ENCODE measurements at regions not wholly inside any gene's neighbourhood (a gene's known extent, or its start where the extent isn't known, plus 50 kb on each side); places are given as distances from the start of the nearest gene placed in this dataset.

DNA sequence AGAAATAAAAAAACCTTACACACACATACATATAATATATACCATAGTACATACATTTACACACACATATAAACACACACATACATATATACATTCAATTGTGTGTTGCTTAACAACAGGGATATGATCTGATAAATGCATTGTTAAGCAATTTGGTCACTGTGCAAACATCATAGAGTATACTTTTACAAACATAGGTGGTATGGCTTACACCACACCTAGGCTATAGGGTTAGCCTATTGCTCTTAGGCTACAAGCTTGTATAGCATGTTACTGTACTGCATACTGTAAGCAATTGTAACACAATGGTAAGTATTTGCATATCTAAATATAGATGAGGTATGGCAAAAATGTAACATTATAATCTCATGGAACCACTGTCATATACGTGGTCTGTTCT is 156.8 kb upstream of the ERBB4 start:
- TF ChIP-seq, protein P1, sequence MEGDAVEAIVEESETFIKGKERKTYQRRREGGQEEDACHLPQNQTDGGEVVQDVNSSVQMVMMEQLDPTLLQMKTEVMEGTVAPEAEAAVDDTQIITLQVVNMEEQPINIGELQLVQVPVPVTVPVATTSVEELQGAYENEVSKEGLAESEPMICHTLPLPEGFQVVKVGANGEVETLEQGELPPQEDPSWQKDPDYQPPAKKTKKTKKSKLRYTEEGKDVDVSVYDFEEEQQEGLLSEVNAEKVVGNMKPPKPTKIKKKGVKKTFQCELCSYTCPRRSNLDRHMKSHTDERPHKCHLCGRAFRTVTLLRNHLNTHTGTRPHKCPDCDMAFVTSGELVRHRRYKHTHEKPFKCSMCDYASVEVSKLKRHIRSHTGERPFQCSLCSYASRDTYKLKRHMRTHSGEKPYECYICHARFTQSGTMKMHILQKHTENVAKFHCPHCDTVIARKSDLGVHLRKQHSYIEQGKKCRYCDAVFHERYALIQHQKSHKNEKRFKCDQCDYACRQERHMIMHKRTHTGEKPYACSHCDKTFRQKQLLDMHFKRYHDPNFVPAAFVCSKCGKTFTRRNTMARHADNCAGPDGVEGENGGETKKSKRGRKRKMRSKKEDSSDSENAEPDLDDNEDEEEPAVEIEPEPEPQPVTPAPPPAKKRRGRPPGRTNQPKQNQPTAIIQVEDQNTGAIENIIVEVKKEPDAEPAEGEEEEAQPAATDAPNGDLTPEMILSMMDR (IDR thresholded peaks at IDR 0.05; ENCODE audit: insufficient read depth, low read length, poor library complexity, severe bottlenecking), result no peak
- no peak for DNase-seq (ENCODE audit: extremely low read depth, insufficient read length)
- H3K4me3 ChIP-seq (replicated peaks; ENCODE audit: low read depth, low read length), result no peak overlapping the region
- no peaks in the 10 kb centered on the region for H3K36me3 ChIP-seq (ENCODE audit: control insufficient read depth, insufficient read depth, low read length)
- H3K27me3 ChIP-seq (replicated peaks; ENCODE audit: control insufficient read depth, insufficient read depth, low read length), result no peaks in the 10 kb centered on the region

DNA sequence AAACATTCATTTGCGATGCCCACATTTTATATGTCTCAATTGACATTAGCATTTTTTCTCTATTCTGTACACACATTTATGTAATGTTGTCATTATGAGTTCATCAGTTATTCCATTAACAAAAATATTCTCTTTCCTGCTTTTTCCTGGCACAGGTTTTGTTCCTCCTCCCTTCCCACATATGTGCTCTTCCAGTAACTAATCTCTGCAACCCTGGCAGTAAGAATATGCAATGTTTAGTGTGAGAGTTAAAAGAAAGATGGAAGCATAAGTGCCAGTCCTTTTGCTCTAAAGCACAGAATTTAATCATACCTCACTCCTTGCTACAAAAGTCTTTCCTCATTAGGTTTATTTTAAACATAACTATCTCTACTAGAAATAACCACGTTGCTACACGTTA is 155.8 kb upstream of the ERBB4 start:
- Histone ChIP-seq H3K27me3 (replicated peaks; ENCODE audit: control insufficient read depth, insufficient read depth, low read length) (no peaks in the 10 kb centered on the region), H3K4me3 (replicated peaks; ENCODE audit: low read depth, low read length) (no peak overlapping the region), H3K36me3 (ENCODE audit: control insufficient read depth, insufficient read depth, low read length) (no peaks in the 10 kb centered on the region)
- DNase-seq (ENCODE audit: extremely low read depth, insufficient read length), result no peak
- TF ChIP-seq, protein P1 (IDR thresholded peaks at IDR 0.05; ENCODE audit: insufficient read depth, low read length, poor library complexity, severe bottlenecking), result no peak

- H3K27me3 ChIP-seq (replicated peaks; ENCODE audit: control insufficient read depth, insufficient read depth, low read length), result no peaks in the 10 kb centered on the region
- TF ChIP-seq, protein P1 (IDR thresholded peaks at IDR 0.05; ENCODE audit: insufficient read depth, low read length, poor library complexity, severe bottlenecking), result no peak
- H3K4me3 ChIP-seq (replicated peaks; ENCODE audit: low read depth, low read length), result no peak overlapping the region
- DNase-seq (ENCODE audit: extremely low read depth, insufficient read length), result no peak
- no peaks in the 10 kb centered on the region for H3K36me3 ChIP-seq (ENCODE audit: control insufficient read depth, insufficient read depth, low read length)
These were observed 153.9 kb upstream of the ERBB4 start for GRCh38 chr2:212692466-212692865.

DNA sequence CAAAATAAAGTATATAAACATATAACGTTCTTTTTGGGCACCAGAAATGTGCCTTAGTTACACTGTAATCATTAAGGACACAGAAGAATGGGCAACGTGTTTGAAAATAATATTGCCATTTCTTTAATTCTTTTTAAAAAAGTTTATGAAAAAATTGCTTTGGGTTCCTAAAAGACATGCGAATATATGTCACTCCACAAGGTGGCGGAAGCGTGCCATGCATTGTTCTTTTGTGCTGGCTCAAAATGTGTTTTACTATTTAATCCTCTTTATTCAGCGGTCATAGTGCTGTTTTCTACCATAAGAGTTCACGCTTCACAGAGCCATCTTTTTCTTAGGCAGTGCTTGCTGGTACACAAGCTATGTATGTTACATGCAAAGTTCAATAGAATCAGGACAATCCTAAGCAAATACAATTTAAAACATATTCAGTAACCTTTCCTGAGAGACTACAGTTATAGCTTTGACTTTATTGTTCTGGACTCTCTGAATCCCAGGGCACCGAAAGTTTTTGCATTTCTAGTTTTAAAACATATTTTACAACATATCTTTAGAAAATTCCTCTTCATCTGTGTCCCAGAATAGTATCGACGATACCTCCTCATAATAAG is 147.8 kb upstream of the ERBB4 start:
- H3K27me3 ChIP-seq (replicated peaks; ENCODE audit: control insufficient read depth, insufficient read depth, low read length), result no peaks in the 10 kb centered on the region
- TF ChIP-seq, protein P1 (IDR thresholded peaks at IDR 0.05; ENCODE audit: insufficient read depth, low read length, poor library complexity, severe bottlenecking), result peak; percentile 69
- H3K4me3 ChIP-seq (replicated peaks; ENCODE audit: low read depth, low read length), result no peak overlapping the region
- peak; percentile 10 for DNase-seq (ENCODE audit: extremely low read depth, insufficient read length)
- H3K36me3 ChIP-seq (ENCODE audit: control insufficient read depth, insufficient read depth, low read length), result no peaks in the 10 kb centered on the region

DNA sequence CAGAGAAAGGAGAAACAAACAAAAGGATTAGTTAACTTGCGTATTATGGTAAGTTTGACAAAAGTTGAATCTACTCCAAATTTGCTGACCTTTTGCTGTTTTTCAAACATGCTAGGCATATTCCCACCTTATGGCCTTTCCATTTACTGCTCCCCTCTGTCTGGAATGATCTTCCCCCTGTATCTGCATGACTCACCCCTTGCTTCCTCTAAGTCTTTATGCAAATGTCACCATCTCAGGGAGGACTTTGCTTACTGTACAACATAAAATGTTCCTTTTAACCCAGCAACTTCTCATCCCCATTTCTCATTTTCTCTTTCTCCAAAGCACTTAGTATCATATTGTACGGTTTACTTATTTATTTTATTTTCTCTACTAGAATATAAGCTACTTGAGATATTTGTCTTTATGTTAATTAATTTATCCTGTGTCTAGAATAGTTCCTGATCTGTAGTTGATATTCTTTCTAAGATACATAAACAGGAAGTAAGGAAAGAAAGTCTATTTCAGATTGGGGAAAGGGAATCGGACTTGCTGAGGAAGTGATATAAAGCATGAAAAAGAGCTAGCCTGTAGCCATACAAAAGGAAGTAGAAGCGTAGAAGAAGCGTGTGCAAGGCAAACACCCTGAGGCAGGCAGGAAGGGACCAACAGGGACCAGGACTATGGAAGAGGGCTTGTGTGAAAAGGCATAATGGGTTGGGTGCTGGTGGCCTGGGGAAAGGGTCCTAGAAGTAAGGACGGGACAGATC is 144.9 kb upstream of the ERBB4 start:
- DNase-seq (ENCODE audit: extremely low read depth, insufficient read length), result no peak
- Histone ChIP-seq H3K36me3 (ENCODE audit: control insufficient read depth, insufficient read depth, low read length) (no peaks in the 10 kb centered on the region), H3K27me3 (replicated peaks; ENCODE audit: control insufficient read depth, insufficient read depth, low read length) (no peaks in the 10 kb centered on the region), H3K4me3 (replicated peaks; ENCODE audit: low read depth, low read length) (no peak overlapping the region)
- TF ChIP-seq, protein P1 (IDR thresholded peaks at IDR 0.05; ENCODE audit: insufficient read depth, low read length, poor library complexity, severe bottlenecking), result no peak
